ENCODE measurements at regions not wholly inside any gene's neighbourhood (a gene's known extent, or its start where the extent isn't known, plus 50 kb on each side); places are given as distances from the start of the nearest gene placed in this dataset.

GRCh38 chr4:74878323-74878722 lies 54.6 kb upstream of the PARM1 start:
- H3K36me3 ChIP-seq (ENCODE audit: control insufficient read depth in 4 of 4, insufficient read depth in 4 of 4, low read length in 3 of 4), result no peaks in the 10 kb centered on the region
- CTCF ChIA-PET, result no interaction called here
- no peaks in the 10 kb centered on the region for H3K4me1 ChIP-seq (ENCODE audit: control extremely low read depth in 1 of 4, control insufficient read depth in 4 of 4, insufficient read depth in 4 of 4, low read length in 3 of 4)
- WGBS (ENCODE audit: insufficient coverage), result 100% methylated on average over 3 of the region's 3 CpGs
- DNase-seq, result no peak
- no peaks in the 10 kb centered on the region for H3K9me3 ChIP-seq (ENCODE audit: control extremely low read depth in 1 of 5, control insufficient read depth in 4 of 5, insufficient read depth in 2 of 5, low read depth in 1 of 5, low read length in 4 of 5)
- H3K27ac ChIP-seq (ENCODE audit: insufficient read depth in 1 of 2, low read depth in 1 of 2, low read length in 2 of 2, poor library complexity in 1 of 2, severe bottlenecking in 2 of 2), result no peak overlapping the region
- H3K4me3 ChIP-seq (ENCODE audit: control insufficient read depth in 1 of 7, extremely low read depth in 1 of 7, insufficient read depth in 4 of 7, low read depth in 2 of 7, low read length in 6 of 7), result no peak overlapping the region
- POLR2A ChIA-PET, result no interaction called here
- peaks cover 0 to 2% (median 0%) of the 10 kb centered on the region in 5 experiments for H3K27me3 ChIP-seq (replicated peaks in 2 of 5; ENCODE audit: control insufficient read depth in 4 of 5, insufficient read depth in 5 of 5, low read length in 4 of 5)

DNA sequence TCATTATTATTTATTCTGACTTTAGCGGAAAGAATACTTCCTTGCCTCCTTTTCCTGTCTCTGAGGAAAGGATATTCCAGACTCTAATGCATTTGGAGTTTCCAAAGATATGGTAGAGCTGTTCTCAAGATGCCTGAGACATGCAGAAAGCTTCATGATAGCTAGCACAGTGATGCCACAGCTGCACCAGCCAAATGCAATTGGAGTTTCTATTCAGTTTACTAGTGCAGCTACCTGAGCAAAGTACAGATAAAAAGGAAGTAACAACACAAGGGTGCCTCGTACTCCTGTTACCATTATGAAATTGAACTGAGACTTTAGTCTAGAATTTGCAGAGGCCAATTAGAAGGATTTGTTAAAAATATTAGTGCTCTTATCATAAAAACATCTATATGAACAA lies 57.5 kb upstream of the PARM1 start:
- no peak overlapping the region for H3K27ac ChIP-seq (ENCODE audit: insufficient read depth in 1 of 2, low read depth in 1 of 2, low read length in 2 of 2, poor library complexity in 1 of 2, severe bottlenecking in 2 of 2)
- DNase-seq, result no peak

GRCh38 chr4:74874753-74875367 lies 58.1 kb upstream of the PARM1 start:
- DNase-seq, result peak; percentile 70 to 87 (median 83)
- no peak overlapping the region for H3K4me3 ChIP-seq (ENCODE audit: control insufficient read depth in 1 of 7, extremely low read depth in 1 of 7, insufficient read depth in 4 of 7, low read depth in 2 of 7, low read length in 6 of 7)
- 9% methylated on average over 1 of the region's 1 CpG for WGBS (ENCODE audit: insufficient coverage)
- peaks cover 0 to 2% (median 0%) of the 10 kb centered on the region in 5 experiments for H3K27me3 ChIP-seq (replicated peaks in 2 of 5; ENCODE audit: control insufficient read depth in 4 of 5, insufficient read depth in 5 of 5, low read length in 4 of 5)
- CTCF ChIA-PET, result interaction anchor here (1.0 to 2.1 kb wide), 3 partner anchors 18 to 618 kb away, joined by 5 to 7 read pairs (median 5); partner anchors contain the start of gene PARM1
- POLR2A ChIA-PET, result no interaction called here
- H3K36me3 ChIP-seq (ENCODE audit: control insufficient read depth in 4 of 4, insufficient read depth in 4 of 4, low read length in 3 of 4), result no peaks in the 10 kb centered on the region
- H3K27ac ChIP-seq (ENCODE audit: insufficient read depth in 1 of 2, low read depth in 1 of 2, low read length in 2 of 2, poor library complexity in 1 of 2, severe bottlenecking in 2 of 2), result no peak overlapping the region
- no peaks in the 10 kb centered on the region for H3K4me1 ChIP-seq (ENCODE audit: control extremely low read depth in 1 of 4, control insufficient read depth in 4 of 4, insufficient read depth in 4 of 4, low read length in 3 of 4)
- H3K9me3 ChIP-seq (ENCODE audit: control extremely low read depth in 1 of 5, control insufficient read depth in 4 of 5, insufficient read depth in 2 of 5, low read depth in 1 of 5, low read length in 4 of 5), result no peaks in the 10 kb centered on the region

More for the DNA sequence above, 57.5 kb upstream of the PARM1 start:
- Histone ChIP-seq H3K9me3 (ENCODE audit: control extremely low read depth in 1 of 5, control insufficient read depth in 4 of 5, insufficient read depth in 2 of 5, low read depth in 1 of 5, low read length in 4 of 5) (no peaks in the 10 kb centered on the region), H3K4me1 (ENCODE audit: control extremely low read depth in 1 of 4, control insufficient read depth in 4 of 4, insufficient read depth in 4 of 4, low read length in 3 of 4) (no peaks in the 10 kb centered on the region), H3K27me3 (replicated peaks in 2 of 5; ENCODE audit: control insufficient read depth in 4 of 5, insufficient read depth in 5 of 5, low read length in 4 of 5) (peaks cover 0 to 2% (median 0%) of the 10 kb centered on the region in 5 experiments), H3K36me3 (ENCODE audit: control insufficient read depth in 4 of 4, insufficient read depth in 4 of 4, low read length in 3 of 4) (no peaks in the 10 kb centered on the region), H3K4me3 (ENCODE audit: control insufficient read depth in 1 of 7, extremely low read depth in 1 of 7, insufficient read depth in 4 of 7, low read depth in 2 of 7, low read length in 6 of 7) (no peak overlapping the region)
- POLR2A ChIA-PET, result no interaction called here
- CTCF ChIA-PET, result interaction anchor here (1.0 kb wide), 1 partner anchor 57 kb away, joined by 5 read pairs; the partner anchor contains the start of gene PARM1
- 50% methylated on average over 1 of the region's 2 CpGs for WGBS (ENCODE audit: insufficient coverage)

- peak in 2 of 3 donors; percentile 5 to 8 for DNase-seq
- Histone ChIP-seq H3K4me3 (ENCODE audit: control insufficient read depth in 1 of 7, extremely low read depth in 1 of 7, insufficient read depth in 4 of 7, low read depth in 2 of 7, low read length in 6 of 7) (no peak overlapping the region), H3K27ac (ENCODE audit: insufficient read depth in 1 of 2, low read depth in 1 of 2, low read length in 2 of 2, poor library complexity in 1 of 2, severe bottlenecking in 2 of 2) (no peak overlapping the region), H3K36me3 (ENCODE audit: control insufficient read depth in 4 of 4, insufficient read depth in 4 of 4, low read length in 3 of 4) (no peaks in the 10 kb centered on the region), H3K9me3 (ENCODE audit: control extremely low read depth in 1 of 5, control insufficient read depth in 4 of 5, insufficient read depth in 2 of 5, low read depth in 1 of 5, low read length in 4 of 5) (no peaks in the 10 kb centered on the region), H3K4me1 (ENCODE audit: control extremely low read depth in 1 of 4, control insufficient read depth in 4 of 4, insufficient read depth in 4 of 4, low read length in 3 of 4) (no peaks in the 10 kb centered on the region), H3K27me3 (replicated peaks in 2 of 5; ENCODE audit: control insufficient read depth in 4 of 5, insufficient read depth in 5 of 5, low read length in 4 of 5) (peaks cover 0 to 3% (median 0%) of the 10 kb centered on the region in 5 experiments)
- ChIA-PET POLR2A (no interaction called here), CTCF (interaction anchor here (1.0 to 2.1 kb wide), 3 partner anchors 19 to 619 kb away, joined by 3 to 7 read pairs (median 5); no protein-coding TSS in a partner anchor)
- WGBS (ENCODE audit: insufficient coverage), result 72% methylated on average over 2 of the region's 3 CpGs
Measured at GRCh38 chr4:74873545-74874301, 59.2 kb upstream of the PARM1 start.

DNA sequence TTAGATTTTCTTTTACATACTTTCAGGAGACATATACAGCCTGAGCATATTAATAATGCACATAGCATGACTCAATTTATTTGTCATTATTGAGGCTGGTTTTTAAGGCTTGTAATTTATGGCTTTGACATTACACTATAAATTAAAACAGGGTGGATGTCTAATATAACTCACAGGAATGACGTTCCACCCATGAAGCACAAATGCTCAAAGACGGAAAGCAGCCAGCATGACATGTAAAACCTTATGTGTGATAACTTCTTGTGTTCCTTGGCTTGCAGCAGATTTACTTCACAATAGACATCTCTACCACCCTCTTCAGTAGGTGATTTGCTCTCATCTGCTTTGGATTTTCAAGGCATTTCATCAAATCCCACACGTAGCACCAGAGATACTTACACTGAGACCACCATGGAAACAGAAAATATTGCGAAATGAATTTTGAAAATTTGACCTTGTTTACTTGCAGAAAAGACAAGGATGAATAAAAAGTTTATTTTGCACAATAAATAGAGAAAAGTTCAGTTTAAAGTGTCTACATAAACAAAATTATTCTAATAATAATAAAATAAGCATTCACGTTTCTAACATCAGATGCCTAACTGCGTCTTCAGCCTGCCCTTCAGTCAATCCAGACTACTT lies 64.7 kb upstream of the BTC start:
- H3K4me3 ChIP-seq (ENCODE audit: control insufficient read depth in 1 of 7, extremely low read depth in 1 of 7, insufficient read depth in 4 of 7, low read depth in 2 of 7, low read length in 6 of 7), result no peak overlapping the region
- CTCF ChIA-PET, result no interaction called here
- no peaks in the 10 kb centered on the region for H3K9me3 ChIP-seq (ENCODE audit: control extremely low read depth in 1 of 5, control insufficient read depth in 4 of 5, insufficient read depth in 2 of 5, low read depth in 1 of 5, low read length in 4 of 5)
- H3K27ac ChIP-seq (ENCODE audit: insufficient read depth in 1 of 2, low read depth in 1 of 2, low read length in 2 of 2, poor library complexity in 1 of 2, severe bottlenecking in 2 of 2), result no peak overlapping the region
- WGBS (ENCODE audit: insufficient coverage), result 57% methylated on average over 2 of the region's 6 CpGs
- H3K27me3 ChIP-seq (replicated peaks in 2 of 5; ENCODE audit: control insufficient read depth in 4 of 5, insufficient read depth in 5 of 5, low read length in 4 of 5), result no peaks in the 10 kb centered on the region
- POLR2A ChIA-PET, result no interaction called here
- DNase-seq, result no peak
- H3K4me1 ChIP-seq (ENCODE audit: control extremely low read depth in 1 of 4, control insufficient read depth in 4 of 4, insufficient read depth in 4 of 4, low read length in 3 of 4), result no peaks in the 10 kb centered on the region
- H3K36me3 ChIP-seq (ENCODE audit: control insufficient read depth in 4 of 4, insufficient read depth in 4 of 4, low read length in 3 of 4), result no peaks in the 10 kb centered on the region

DNA sequence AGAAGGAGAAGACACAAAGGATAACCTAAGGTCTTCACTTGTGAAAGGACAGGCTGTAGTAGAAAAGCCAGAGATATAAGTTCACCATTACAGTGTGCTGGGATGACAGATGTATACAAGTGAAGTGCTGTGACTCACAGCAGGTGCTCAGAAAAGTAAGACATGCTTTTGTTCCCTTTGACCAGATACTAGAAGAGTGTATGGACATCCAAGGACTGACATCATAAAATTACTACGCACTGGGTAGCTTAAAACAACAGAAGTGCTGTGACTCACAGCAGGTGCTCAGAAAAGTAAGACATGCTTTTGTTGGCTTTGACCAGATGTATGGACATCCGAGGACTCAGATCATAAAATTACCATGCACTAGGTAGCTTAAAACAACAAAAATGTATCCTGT lies 61.6 kb upstream of the BTC start:
- Histone ChIP-seq H3K36me3 (ENCODE audit: control insufficient read depth in 4 of 4, insufficient read depth in 4 of 4, low read length in 3 of 4) (no peaks in the 10 kb centered on the region), H3K9me3 (ENCODE audit: control extremely low read depth in 1 of 5, control insufficient read depth in 4 of 5, insufficient read depth in 2 of 5, low read depth in 1 of 5, low read length in 4 of 5) (peaks cover 0 to 3% (median 1%) of the 10 kb centered on the region in 5 experiments), H3K27ac (ENCODE audit: insufficient read depth in 1 of 2, low read depth in 1 of 2, low read length in 2 of 2, poor library complexity in 1 of 2, severe bottlenecking in 2 of 2) (no peak overlapping the region), H3K27me3 (replicated peaks in 2 of 5; ENCODE audit: control insufficient read depth in 4 of 5, insufficient read depth in 5 of 5, low read length in 4 of 5) (no peaks in the 10 kb centered on the region), H3K4me3 (ENCODE audit: control insufficient read depth in 1 of 7, extremely low read depth in 1 of 7, insufficient read depth in 4 of 7, low read depth in 2 of 7, low read length in 6 of 7) (no peak overlapping the region), H3K4me1 (ENCODE audit: control extremely low read depth in 1 of 4, control insufficient read depth in 4 of 4, insufficient read depth in 4 of 4, low read length in 3 of 4) (no peaks in the 10 kb centered on the region)
- 94% methylated on average over 2 of the region's 2 CpGs for WGBS (ENCODE audit: insufficient coverage)
- no peak for DNase-seq
- ChIA-PET POLR2A (no interaction called here), CTCF (no interaction called here)

GRCh38 chr4:74848774-74849173 lies 54.5 kb upstream of the BTC start:
- Histone ChIP-seq H3K4me1 (ENCODE audit: control extremely low read depth in 1 of 4, control insufficient read depth in 4 of 4, insufficient read depth in 4 of 4, low read length in 3 of 4) (no peaks in the 10 kb centered on the region), H3K27me3 (replicated peaks in 2 of 5; ENCODE audit: control insufficient read depth in 4 of 5, insufficient read depth in 5 of 5, low read length in 4 of 5) (no peaks in the 10 kb centered on the region), H3K36me3 (ENCODE audit: control insufficient read depth in 4 of 4, insufficient read depth in 4 of 4, low read length in 3 of 4) (no peaks in the 10 kb centered on the region), H3K9me3 (ENCODE audit: control extremely low read depth in 1 of 5, control insufficient read depth in 4 of 5, insufficient read depth in 2 of 5, low read depth in 1 of 5, low read length in 4 of 5) (peaks cover 0 to 9% (median 4%) of the 10 kb centered on the region in 5 experiments), H3K27ac (ENCODE audit: insufficient read depth in 1 of 2, low read depth in 1 of 2, low read length in 2 of 2, poor library complexity in 1 of 2, severe bottlenecking in 2 of 2) (no peak overlapping the region), H3K4me3 (ENCODE audit: control insufficient read depth in 1 of 7, extremely low read depth in 1 of 7, insufficient read depth in 4 of 7, low read depth in 2 of 7, low read length in 6 of 7) (no peak overlapping the region)
- CTCF ChIA-PET, result no interaction called here
- DNase-seq, result no peak
- POLR2A ChIA-PET, result no interaction called here
- no CpG with 5 or more reads among the region's 4 CpGs for WGBS (ENCODE audit: insufficient coverage)

Measured in common myeloid progenitor, CD34-positive (primary cell).